ENCODE measurements at regions not wholly inside any gene's neighbourhood (a gene's known extent, or its start where the extent isn't known, plus 50 kb on each side); places are given as distances from the start of the nearest gene placed in this dataset.

GRCh38 chr3:178044320-178044719 is 491.9 kb upstream of the KCNMB2 start:
- no peak overlapping the region for H3K27ac ChIP-seq (ENCODE audit: low read depth in 1 of 2, low read length in 2 of 2)
- 98% methylated on average over 2 of the region's 2 CpGs for WGBS
- no peak for TF ChIP-seq GABPA (IDR thresholded peaks at IDR 0.05 in 1 of 2, conservative IDR thresholded peaks at IDR 0.05 in 1 of 2)
- TF ChIP-seq YY1 (IDR thresholded peaks at IDR 0.05) = no peak
- no peak for TF ChIP-seq JUND (IDR thresholded peaks at IDR 0.05)
- TF ChIP-seq RAD21 (IDR thresholded peaks at IDR 0.05) = no peak
- no peak for TF ChIP-seq ATF3 (IDR thresholded peaks at IDR 0.05)
- DNase-seq (ENCODE audit: low spot score) = no peak
- H3K36me3 ChIP-seq (ENCODE audit: control insufficient read depth in 4 of 4, insufficient read depth in 3 of 4, low read depth in 1 of 4, low read length in 3 of 4) = no peaks in the 10 kb centered on the region
- H3K27me3 ChIP-seq (ENCODE audit: control insufficient read depth in 4 of 4, insufficient read depth in 4 of 4, low read length in 3 of 4) = no peaks in the 10 kb centered on the region
- H3K9me3 ChIP-seq (ENCODE audit: control insufficient read depth in 4 of 4, low read length in 3 of 4) = no peaks in the 10 kb centered on the region
- H3K4me1 ChIP-seq (ENCODE audit: control insufficient read depth in 4 of 4, insufficient read depth in 4 of 4, low read length in 3 of 4) = no peaks in the 10 kb centered on the region
- no peak overlapping the region for H3K9ac ChIP-seq (ENCODE audit: low read depth in 1 of 2, low read length in 2 of 2)
- no peak overlapping the region for H3K4me3 ChIP-seq (ENCODE audit: low read depth in 1 of 3, low read length in 3 of 3)

- no peaks in the 10 kb centered on the region for H3K27me3 ChIP-seq (ENCODE audit: control insufficient read depth in 4 of 4, insufficient read depth in 4 of 4, low read length in 3 of 4)
- 98% methylated on average over 3 of the region's 3 CpGs for WGBS
- TF ChIP-seq FOXA2 (IDR thresholded peaks at IDR 0.05) (no peak), JUND (IDR thresholded peaks at IDR 0.05) (no peak), ZBTB33 (IDR thresholded peaks at IDR 0.05) (no peak), REST (IDR thresholded peaks at IDR 0.05) (no peak), HNF4A (conservative IDR thresholded peaks at IDR 0.05) (no peak), FOXA1 (IDR thresholded peaks at IDR 0.05) (no peak), RXRA (IDR thresholded peaks at IDR 0.05) (no peak), ATF3 (IDR thresholded peaks at IDR 0.05) (no peak), HNF4G (IDR thresholded peaks at IDR 0.05) (no peak), CTCF (IDR thresholded peaks at IDR 0.05; ENCODE audit: low read depth, low read length, missing input control) (no peak), TAF1 (conservative IDR thresholded peaks at IDR 0.05) (no peak), GABPA (IDR thresholded peaks at IDR 0.05 in 1 of 2, conservative IDR thresholded peaks at IDR 0.05 in 1 of 2) (no peak)
- H3K4me1 ChIP-seq (ENCODE audit: control insufficient read depth in 4 of 4, insufficient read depth in 4 of 4, low read length in 3 of 4) = no peaks in the 10 kb centered on the region
- no peaks in the 10 kb centered on the region for H3K9me3 ChIP-seq (ENCODE audit: control insufficient read depth in 4 of 4, low read length in 3 of 4)
- H3K4me3 ChIP-seq (ENCODE audit: low read depth in 1 of 3, low read length in 3 of 3) = no peak overlapping the region
- no peak overlapping the region for H3K9ac ChIP-seq (ENCODE audit: low read depth in 1 of 2, low read length in 2 of 2)
- H3K27ac ChIP-seq (ENCODE audit: low read depth in 1 of 2, low read length in 2 of 2) = no peak overlapping the region
- H3K36me3 ChIP-seq (ENCODE audit: control insufficient read depth in 4 of 4, insufficient read depth in 3 of 4, low read depth in 1 of 4, low read length in 3 of 4) = no peaks in the 10 kb centered on the region
- no peak for DNase-seq (ENCODE audit: low spot score)
Observed at GRCh38 chr3:178047496-178047895, 488.7 kb upstream of the KCNMB2 start.
